Naive thymus-derived CD4-positive, alpha-beta T cell (primary cell): ENCODE measurements at regions not wholly inside any gene's neighbourhood (a gene's known extent, or its start where the extent isn't known, plus 50 kb on each side); places are given as distances from the start of the nearest gene placed in this dataset.
"Not testable (repeated sequence)": the region's sequence is repeated elsewhere in the genome, so short reads cannot be mapped to it uniquely, and the experiment has no call there.

Source experiments
- ATAC-seq: fragments of 150-1000 bp; cut with Tn5 transposase; 2 replicates; pipeline ENCODE4 v1.10.0; 2021; ENCODE audit warnings: mild to moderate bottlenecking, moderate library complexity
- CTCF ChIA-PET: fragments of 350-600 bp; sonication (Branson Sonifier 250); formaldehyde crosslinking; loops from one replicate; lab custom pipeline; 2021; ENCODE audit warnings: antibody characterized with exemption; lab: Charles Lee
- POLR2A ChIA-PET: fragments of 350-600 bp; sonication (Branson Sonifier 250); formaldehyde crosslinking; loops from one replicate; lab custom pipeline; 2021; ENCODE audit warnings: antibody characterized with exemption, inconsistent platforms; lab: Charles Lee
- DNase-seq, 9 donors: peaks; one replicate each; pipeline versions ENCODE4 v3.0.0 to v3.0.0-alpha.2; 2020 to 2022; ENCODE audit warnings: mixed read lengths in 1 of 9
- H3K27ac ChIP-seq: one replicate; pipeline ENCODE4 v1.7.0; 2013; ENCODE audit warnings: mild to moderate bottlenecking, low read depth, low read length, moderate library complexity
- H3K27me3 ChIP-seq, 2 donors: one replicate each; pipeline ENCODE4 v1.7.0; 2013; ENCODE audit warnings: low read length in 2 of 2, mild to moderate bottlenecking in 2 of 2, moderate library complexity in 2 of 2; ENCODE audit not compliant: control insufficient read depth in 2 of 2, insufficient read depth in 2 of 2
- H3K36me3 ChIP-seq, 3 experiments: 1 replicate in 2 of 3; 2 replicates in 1 of 3; pipeline ENCODE4 v1.7.0; 2013; ENCODE audit warnings: low read length in 3 of 3, mild to moderate bottlenecking in 3 of 3, moderate library complexity in 1 of 3; ENCODE audit not compliant: insufficient read depth in 3 of 3, control insufficient read depth in 2 of 3
- H3K4me1 ChIP-seq, 2 donors: one replicate each; pipeline ENCODE4 v1.7.0; 2013; ENCODE audit warnings: low read length in 2 of 2, mild to moderate bottlenecking in 2 of 2, moderate library complexity in 1 of 2; ENCODE audit not compliant: control insufficient read depth in 2 of 2, insufficient read depth in 2 of 2
- H3K4me3 ChIP-seq: 2 replicates; pipeline ENCODE4 v1.7.0; 2013; ENCODE audit warnings: mild to moderate bottlenecking, low read length
- H3K9me3 ChIP-seq, 3 experiments: 1 replicate in 2 of 3; 2 replicates in 1 of 3; pipeline ENCODE4 v1.7.0; 2013; ENCODE audit warnings: low read length in 3 of 3; ENCODE audit not compliant: control insufficient read depth in 2 of 3
- H3K27ac Mint-ChIP-seq, 9 donors: one replicate each; pipeline ENCODE4 v1.8.0; 2020 to 2022; ENCODE audit warnings: mixed read lengths in 9 of 9, mild to moderate bottlenecking in 8 of 9, moderate library complexity in 5 of 9, inconsistent platforms in 2 of 9
- H3K27me3 Mint-ChIP-seq, 5 donors: one replicate each; pipeline ENCODE4 v1.8.0; 2021 to 2022; ENCODE audit warnings: mixed read lengths in 5 of 5, mild to moderate bottlenecking in 1 of 5
- H3K36me3 Mint-ChIP-seq, 5 donors: one replicate each; pipeline ENCODE4 v1.8.0; 2020 to 2022; ENCODE audit warnings: mixed read lengths in 5 of 5, mild to moderate bottlenecking in 3 of 5, inconsistent platforms in 1 of 5
- H3K4me1 Mint-ChIP-seq, 7 donors: one replicate each; pipeline ENCODE4 v1.8.0; 2020 to 2022; ENCODE audit warnings: mixed read lengths in 7 of 7, mild to moderate bottlenecking in 3 of 7, inconsistent platforms in 1 of 7
- H3K4me3 Mint-ChIP-seq, 10 donors: one replicate each; pipeline ENCODE4 v1.8.0; 2020 to 2022; ENCODE audit warnings: mild to moderate bottlenecking in 10 of 10, mixed read lengths in 10 of 10, moderate library complexity in 6 of 10, inconsistent platforms in 2 of 10
- H3K9me3 Mint-ChIP-seq, 11 donors: one replicate each; pipeline ENCODE4 v1.8.0; 2020 to 2022; ENCODE audit warnings: mixed read lengths in 11 of 11, mild to moderate bottlenecking in 4 of 11, inconsistent platforms in 1 of 11, moderate library complexity in 1 of 11
- intact Hi-C, 2 donors: fragments of 100-400 bp; cut with micrococcal nuclease; formaldehyde crosslinking; loops; one replicate each; pipeline ENCODE4 v1.15.1; 2023

GRCh38 chr18:73120626-73121025, 252.8 kb upstream of the NETO1 start:
- Mint-ChIP-seq H3K27me3 (no peaks in the 10 kb centered on the region), H3K4me3 (no peak overlapping the region), H3K27ac (no peak overlapping the region), H3K36me3 (no peaks in the 10 kb centered on the region), H3K4me1 (no peaks in the 10 kb centered on the region), H3K9me3 (peaks cover 0 to 7% (median 0%) of the 10 kb centered on the region in 11 donors)
- no peak overlapping the region for H3K27ac ChIP-seq
- CTCF ChIA-PET, result no interaction called here
- intact Hi-C loops, result no loop called here
- DNase-seq, result no peak
- no peak overlapping the region for H3K4me3 ChIP-seq
- no peak for ATAC-seq
- no peaks in the 10 kb centered on the region for H3K4me1 ChIP-seq
- H3K9me3 ChIP-seq, result peaks cover 0 to 4% (median 0%) of the 10 kb centered on the region in 3 experiments
- no peaks in the 10 kb centered on the region for H3K36me3 ChIP-seq
- no peaks in the 10 kb centered on the region for H3K27me3 ChIP-seq
- POLR2A ChIA-PET, result no interaction called here

GRCh38 chr18:73119574-73119973, 251.8 kb upstream of the NETO1 start:
- peaks cover 0 to 4% (median 0%) of the 10 kb centered on the region in 3 experiments for H3K9me3 ChIP-seq
- ChIA-PET POLR2A (no interaction called here), CTCF (no interaction called here)
- H3K36me3 ChIP-seq, result no peaks in the 10 kb centered on the region
- H3K27ac ChIP-seq, result no peak overlapping the region
- intact Hi-C loops, result no loop called here
- no peaks in the 10 kb centered on the region for H3K27me3 Mint-ChIP-seq
- H3K4me3 ChIP-seq, result no peak overlapping the region
- ATAC-seq (no peak), DNase-seq (no peak)
- no peak overlapping the region for H3K27ac Mint-ChIP-seq
- no peaks in the 10 kb centered on the region for H3K4me1 ChIP-seq
- H3K27me3 ChIP-seq, result no peaks in the 10 kb centered on the region
- H3K4me1 Mint-ChIP-seq, result no peaks in the 10 kb centered on the region
- H3K9me3 Mint-ChIP-seq, result peaks cover 0 to 3% (median 0%) of the 10 kb centered on the region in 11 donors
- H3K36me3 Mint-ChIP-seq, result no peaks in the 10 kb centered on the region
- H3K4me3 Mint-ChIP-seq, result no peak overlapping the region

- CTCF ChIA-PET, result no interaction called here
- POLR2A ChIA-PET, result no interaction called here
- Mint-ChIP-seq H3K36me3 (no peaks in the 10 kb centered on the region), H3K4me1 (no peaks in the 10 kb centered on the region), H3K9me3 (peaks cover 0 to 6% (median 0%) of the 10 kb centered on the region in 11 donors), H3K4me3 (no peak overlapping the region), H3K27ac (no peak overlapping the region), H3K27me3 (no peaks in the 10 kb centered on the region)
- intact Hi-C loops, result no loop called here
- Histone ChIP-seq H3K9me3 (peaks cover 0 to 4% (median 0%) of the 10 kb centered on the region in 3 experiments), H3K4me1 (no peaks in the 10 kb centered on the region), H3K4me3 (no peak overlapping the region), H3K27me3 (no peaks in the 10 kb centered on the region), H3K36me3 (no peaks in the 10 kb centered on the region), H3K27ac (no peak overlapping the region)
- DNase-seq, result no peak
- no peak for ATAC-seq
Observed at GRCh38 chr18:73118121-73118816, 250.5 kb upstream of the NETO1 start.

- ATAC-seq, result no peak
- H3K27me3 ChIP-seq, result no peaks in the 10 kb centered on the region
- Mint-ChIP-seq H3K36me3 (no peaks in the 10 kb centered on the region), H3K9me3 (peaks cover 0 to 16% (median 0%) of the 10 kb centered on the region in 11 donors), H3K4me1 (no peaks in the 10 kb centered on the region), H3K27me3 (no peaks in the 10 kb centered on the region), H3K27ac (no peak overlapping the region), H3K4me3 (no peak overlapping the region)
- no peaks in the 10 kb centered on the region for H3K4me1 ChIP-seq
- no peak overlapping the region for H3K27ac ChIP-seq
- no peak overlapping the region for H3K4me3 ChIP-seq
- CTCF ChIA-PET, result no interaction called here
- POLR2A ChIA-PET, result no interaction called here
- no peaks in the 10 kb centered on the region for H3K9me3 ChIP-seq
- intact Hi-C loops, result no loop called here
- DNase-seq, result no peak
- H3K36me3 ChIP-seq, result no peaks in the 10 kb centered on the region
Observed at GRCh38 chr18:73110307-73110706, 242.5 kb upstream of the NETO1 start.

- DNase-seq (no peak), ATAC-seq (no peak)
- POLR2A ChIA-PET, result no interaction called here
- Mint-ChIP-seq H3K27me3 (no peaks in the 10 kb centered on the region), H3K9me3 (peaks cover 0 to 24% (median 0%) of the 10 kb centered on the region in 11 donors), H3K36me3 (no peaks in the 10 kb centered on the region), H3K4me1 (no peaks in the 10 kb centered on the region), H3K27ac (no peak overlapping the region), H3K4me3 (no peak overlapping the region)
- H3K27me3 ChIP-seq, result no peaks in the 10 kb centered on the region
- H3K4me1 ChIP-seq, result no peaks in the 10 kb centered on the region
- H3K27ac ChIP-seq, result no peak overlapping the region
- H3K36me3 ChIP-seq, result no peaks in the 10 kb centered on the region
- intact Hi-C loops, result no loop called here
- H3K9me3 ChIP-seq, result no peaks in the 10 kb centered on the region
- CTCF ChIA-PET, result no interaction called here
- H3K4me3 ChIP-seq, result no peak overlapping the region
Observed at GRCh38 chr18:73101977-73102376, 234.2 kb upstream of the NETO1 start.

GRCh38 chr18:73101491-73101890, 233.7 kb upstream of the NETO1 start:
- intact Hi-C loops, DNase-seq, H3K27me3 Mint-ChIP-seq, H3K4me3 Mint-ChIP-seq, H3K27ac ChIP-seq, H3K9me3 ChIP-seq, H3K4me1 Mint-ChIP-seq, POLR2A ChIA-PET, H3K27me3 ChIP-seq, ATAC-seq, H3K36me3 Mint-ChIP-seq, H3K4me1 ChIP-seq, CTCF ChIA-PET, H3K36me3 ChIP-seq, H3K4me3 ChIP-seq, H3K27ac Mint-ChIP-seq: not testable (repeated sequence)
- peaks cover 0 to 26% (median 0%) of the 10 kb centered on the region in 11 donors for H3K9me3 Mint-ChIP-seq

- Histone ChIP-seq H3K9me3 (no peaks in the 10 kb centered on the region), H3K27me3 (no peaks in the 10 kb centered on the region), H3K4me1 (no peaks in the 10 kb centered on the region), H3K27ac (no peak overlapping the region), H3K36me3 (no peaks in the 10 kb centered on the region), H3K4me3 (no peak overlapping the region)
- POLR2A ChIA-PET, result no interaction called here
- no peak for DNase-seq
- CTCF ChIA-PET, result no interaction called here
- H3K9me3 Mint-ChIP-seq, result peaks cover under 1 to 22% (median 2%) of the 10 kb centered on the region in 11 donors
- no peaks in the 10 kb centered on the region for H3K36me3 Mint-ChIP-seq
- no peaks in the 10 kb centered on the region for H3K27me3 Mint-ChIP-seq
- no peaks in the 10 kb centered on the region for H3K4me1 Mint-ChIP-seq
- intact Hi-C loops, result no loop called here
- H3K4me3 Mint-ChIP-seq, result no peak overlapping the region
- no peak for ATAC-seq
- H3K27ac Mint-ChIP-seq, result no peak overlapping the region
Observed at GRCh38 chr18:73099759-73100158, 232.0 kb upstream of the NETO1 start.
